ENCODE measurements at regions not wholly inside any gene's neighbourhood (a gene's known extent, or its start where the extent isn't known, plus 50 kb on each side); places are given as distances from the start of the nearest gene placed in this dataset.

GRCh38 chr2:17239550-17239949, 278.7 kb downstream of the RAD51AP2 start:
- Histone ChIP-seq H3K9me3 (ENCODE audit: insufficient read depth, low read depth, low read length) (no peaks in the 10 kb centered on the region), H3K27ac (ENCODE audit: low read depth, low read length) (no peak overlapping the region), H3K4me1 (ENCODE audit: insufficient read depth, low read length) (no peaks in the 10 kb centered on the region), H3K36me3 (ENCODE audit: insufficient read depth, low read length) (no peaks in the 10 kb centered on the region), H3K4me3 (ENCODE audit: insufficient read depth, low read depth, low read length) (no peak overlapping the region), H2AFZ (ENCODE audit: low read depth, low read length) (no peak overlapping the region), H4K20me1 (ENCODE audit: insufficient read depth, low read length) (no peaks in the 10 kb centered on the region), H3K27me3 (ENCODE audit: insufficient read depth, low read length) (no peaks in the 10 kb centered on the region), H3K79me2 (ENCODE audit: insufficient read depth, low read length) (no peaks in the 10 kb centered on the region), H3K9ac (ENCODE audit: low read length) (no peak overlapping the region), H3K4me2 (ENCODE audit: low read length) (no peak overlapping the region)
- Mint-ChIP-seq H3K27me3 (ENCODE audit: low read depth, unreplicated experiment) (no peaks in the 10 kb centered on the region), H3K36me3 (ENCODE audit: low read depth, unreplicated experiment) (no peaks in the 10 kb centered on the region), H3K27ac (ENCODE audit: unreplicated experiment) (no peak overlapping the region), H3K4me3 (ENCODE audit: unreplicated experiment) (no peak overlapping the region), H3K4me1 (ENCODE audit: low read depth, unreplicated experiment) (no peaks in the 10 kb centered on the region), H3K9me3 (ENCODE audit: unreplicated experiment) (no peaks in the 10 kb centered on the region)
- no peak for TF ChIP-seq CTCF (IDR thresholded peaks at IDR 0.05; ENCODE audit: insufficient read depth, low read depth, low read length)
- TF ChIP-seq EZH2 (IDR thresholded peaks at IDR 0.05; ENCODE audit: insufficient read depth, low read length) = no peak
- FAIRE-seq = no peak
- DNase-seq (ENCODE audit: low read depth) = no peak

GRCh38 chr2:17235167-17235566, 283.1 kb downstream of the RAD51AP2 start:
- Histone ChIP-seq H3K27ac (ENCODE audit: low read depth, low read length) (no peak overlapping the region), H3K36me3 (ENCODE audit: insufficient read depth, low read length) (no peaks in the 10 kb centered on the region), H4K20me1 (ENCODE audit: insufficient read depth, low read length) (no peaks in the 10 kb centered on the region), H3K4me2 (ENCODE audit: low read length) (no peak overlapping the region), H3K4me3 (ENCODE audit: insufficient read depth, low read depth, low read length) (no peak overlapping the region), H2AFZ (ENCODE audit: low read depth, low read length) (no peak overlapping the region), H3K9me3 (ENCODE audit: insufficient read depth, low read depth, low read length) (no peaks in the 10 kb centered on the region), H3K4me1 (ENCODE audit: insufficient read depth, low read length) (no peaks in the 10 kb centered on the region), H3K9ac (ENCODE audit: low read length) (no peak overlapping the region), H3K79me2 (ENCODE audit: insufficient read depth, low read length) (no peaks in the 10 kb centered on the region), H3K27me3 (ENCODE audit: insufficient read depth, low read length) (no peaks in the 10 kb centered on the region)
- no peak for DNase-seq (ENCODE audit: low read depth)
- Mint-ChIP-seq H3K4me3 (ENCODE audit: unreplicated experiment) (no peak overlapping the region), H3K27ac (ENCODE audit: unreplicated experiment) (no peak overlapping the region), H3K4me1 (ENCODE audit: low read depth, unreplicated experiment) (peaks cover 7% of the 10 kb centered on the region), H3K36me3 (ENCODE audit: low read depth, unreplicated experiment) (no peaks in the 10 kb centered on the region), H3K27me3 (ENCODE audit: low read depth, unreplicated experiment) (no peaks in the 10 kb centered on the region), H3K9me3 (ENCODE audit: unreplicated experiment) (no peaks in the 10 kb centered on the region)
- TF ChIP-seq CTCF (IDR thresholded peaks at IDR 0.05; ENCODE audit: insufficient read depth, low read depth, low read length) = no peak
- TF ChIP-seq EZH2 (IDR thresholded peaks at IDR 0.05; ENCODE audit: insufficient read depth, low read length) = no peak
- FAIRE-seq = no peak

- no peaks in the 10 kb centered on the region for H3K27me3 Mint-ChIP-seq (ENCODE audit: low read depth, unreplicated experiment)
- no peak for TF ChIP-seq EZH2 (IDR thresholded peaks at IDR 0.05; ENCODE audit: insufficient read depth, low read length)
- TF ChIP-seq CTCF (IDR thresholded peaks at IDR 0.05; ENCODE audit: insufficient read depth, low read depth, low read length) = no peak
- FAIRE-seq = peak; percentile 32
- no peaks in the 10 kb centered on the region for H3K27me3 ChIP-seq (ENCODE audit: insufficient read depth, low read length)
- no peak overlapping the region for H3K4me3 ChIP-seq (ENCODE audit: insufficient read depth, low read depth, low read length)
- H3K9me3 ChIP-seq (ENCODE audit: insufficient read depth, low read depth, low read length) = no peaks in the 10 kb centered on the region
- no peaks in the 10 kb centered on the region for H4K20me1 ChIP-seq (ENCODE audit: insufficient read depth, low read length)
- no peak overlapping the region for H3K27ac ChIP-seq (ENCODE audit: low read depth, low read length)
- H2AFZ ChIP-seq (ENCODE audit: low read depth, low read length) = no peak overlapping the region
- H3K79me2 ChIP-seq (ENCODE audit: insufficient read depth, low read length) = no peaks in the 10 kb centered on the region
- peaks cover 20% of the 10 kb centered on the region for H3K4me1 Mint-ChIP-seq (ENCODE audit: low read depth, unreplicated experiment)
- no peaks in the 10 kb centered on the region for H3K4me1 ChIP-seq (ENCODE audit: insufficient read depth, low read length)
- no peak overlapping the region for H3K9ac ChIP-seq (ENCODE audit: low read length)
- H3K4me3 Mint-ChIP-seq (ENCODE audit: unreplicated experiment) = no peak overlapping the region
- no peak overlapping the region for H3K4me2 ChIP-seq (ENCODE audit: low read length)
- no peak overlapping the region for H3K27ac Mint-ChIP-seq (ENCODE audit: unreplicated experiment)
- H3K36me3 Mint-ChIP-seq (ENCODE audit: low read depth, unreplicated experiment) = no peaks in the 10 kb centered on the region
- no peaks in the 10 kb centered on the region for H3K9me3 Mint-ChIP-seq (ENCODE audit: unreplicated experiment)
- no peaks in the 10 kb centered on the region for H3K36me3 ChIP-seq (ENCODE audit: insufficient read depth, low read length)
- DNase-seq (ENCODE audit: low read depth) = peak; percentile 59
Observed at GRCh38 chr2:17232776-17233556, 285.3 kb downstream of the RAD51AP2 start.
